H1 (cell line): ENCODE measurements at regions not wholly inside any gene's neighbourhood (a gene's known extent, or its start where the extent isn't known, plus 50 kb on each side); places are given as distances from the start of the nearest gene placed in this dataset.

ENCODE experiments used
- CTCF ChIP-seq, 3 experiments: IDR thresholded peaks; 1 replicate in 2 of 3; 2 replicates in 1 of 3; pipeline versions ENCODE4 v1.5.1 to v1.6.1; 2011; ENCODE audit warnings: low read length in 3 of 3, mild to moderate bottlenecking in 3 of 3, inconsistent platforms in 2 of 3, low read depth in 1 of 3, moderate library complexity in 1 of 3; ENCODE audit not compliant: insufficient read depth in 1 of 3; ENCODE audit errors: control extremely low read depth in 1 of 3
- EGR1 ChIP-seq: IDR thresholded peaks from 2 replicates; pipeline ENCODE4 v1.6.1; 2011; ENCODE audit warnings: low read depth, low read length, borderline replicate concordance
- GTF2F1 ChIP-seq: IDR thresholded peaks from 2 replicates; pipeline ENCODE4 v1.6.1; 2012; ENCODE audit warnings: low read depth, low read length, improper control_type of control experiment, borderline replicate concordance
- POLR2A ChIP-seq, 2 experiments: IDR thresholded peaks; 1 replicate in 1 of 2; 2 replicates in 1 of 2; pipeline ENCODE4 v1.6.1; 2011; ENCODE audit warnings: low read depth in 2 of 2, low read length in 2 of 2, mild to moderate bottlenecking in 2 of 2; ENCODE audit errors: control extremely low read depth in 1 of 2
- RBBP5 ChIP-seq: IDR thresholded peaks from 2 replicates; pipeline ENCODE4 v1.7.1; 2012; ENCODE audit warnings: low read depth, mild to moderate bottlenecking, inconsistent platforms, low read length, moderate library complexity, borderline replicate concordance
- SP2 ChIP-seq: IDR thresholded peaks from 2 replicates; pipeline ENCODE4 v1.6.1; 2012; ENCODE audit warnings: mild to moderate bottlenecking, low read length, inconsistent platforms

GRCh38 chr12:124386059-124386458 is 91.2 kb downstream of the RFLNA start (continued):
- TF ChIP-seq CTCF (IDR thresholded peaks at IDR 0.05; ENCODE audit: control extremely low read depth in 1 of 3, insufficient read depth in 1 of 3, low read depth in 1 of 3, low read length in 3 of 3) (no peak), POLR2A (IDR thresholded peaks at IDR 0.05; ENCODE audit: control extremely low read depth in 1 of 2, low read depth in 2 of 2, low read length in 2 of 2) (no peak), SP2 (no peak), GTF2F1 (no peak), RBBP5 (no peak), EGR1 (no peak)
- TF ChIP-seq, all 59 proteins: peak for 0
